Astrocyte (in vitro differentiated cells and primary cell): ENCODE measurements at regions not wholly inside any gene's neighbourhood (a gene's known extent, or its start where the extent isn't known, plus 50 kb on each side); places are given as distances from the start of the nearest gene placed in this dataset.

Experiments
- EZH2 ChIP-seq: IDR thresholded peaks from 2 replicates; pipeline ENCODE4 v1.6.1; 2012; ENCODE audit warnings: mild to moderate bottlenecking, low read length, inconsistent platforms; ENCODE audit not compliant: insufficient read depth
- TF ChIP-seq, protein P1 (sequence below): IDR thresholded peaks from 2 replicates; pipeline ENCODE4 v1.5.1; 2011; ENCODE audit warnings: low read depth, mild to moderate bottlenecking, inconsistent platforms, low read length, moderate library complexity; ENCODE audit not compliant: insufficient read depth

GRCh38 chr16:13325396-13325795 lies 424.0 kb downstream of the SHISA9 start:
- TF ChIP-seq, protein P1, sequence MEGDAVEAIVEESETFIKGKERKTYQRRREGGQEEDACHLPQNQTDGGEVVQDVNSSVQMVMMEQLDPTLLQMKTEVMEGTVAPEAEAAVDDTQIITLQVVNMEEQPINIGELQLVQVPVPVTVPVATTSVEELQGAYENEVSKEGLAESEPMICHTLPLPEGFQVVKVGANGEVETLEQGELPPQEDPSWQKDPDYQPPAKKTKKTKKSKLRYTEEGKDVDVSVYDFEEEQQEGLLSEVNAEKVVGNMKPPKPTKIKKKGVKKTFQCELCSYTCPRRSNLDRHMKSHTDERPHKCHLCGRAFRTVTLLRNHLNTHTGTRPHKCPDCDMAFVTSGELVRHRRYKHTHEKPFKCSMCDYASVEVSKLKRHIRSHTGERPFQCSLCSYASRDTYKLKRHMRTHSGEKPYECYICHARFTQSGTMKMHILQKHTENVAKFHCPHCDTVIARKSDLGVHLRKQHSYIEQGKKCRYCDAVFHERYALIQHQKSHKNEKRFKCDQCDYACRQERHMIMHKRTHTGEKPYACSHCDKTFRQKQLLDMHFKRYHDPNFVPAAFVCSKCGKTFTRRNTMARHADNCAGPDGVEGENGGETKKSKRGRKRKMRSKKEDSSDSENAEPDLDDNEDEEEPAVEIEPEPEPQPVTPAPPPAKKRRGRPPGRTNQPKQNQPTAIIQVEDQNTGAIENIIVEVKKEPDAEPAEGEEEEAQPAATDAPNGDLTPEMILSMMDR = no peak
- TF ChIP-seq EZH2 = no peak
